Ascending aorta (tissue), 2 donors: ENCODE measurements at regions not wholly inside any gene's neighbourhood (a gene's known extent, or its start where the extent isn't known, plus 50 kb on each side); places are given as distances from the start of the nearest gene placed in this dataset.

ENCODE experiments used
- DNase-seq, 2 donors: peaks; one replicate each; pipeline ENCODE4 v3.0.0-alpha.2; 2019; ENCODE audit warnings: low spot score in 2 of 2
- H3K27ac ChIP-seq, 2 donors: fragments of 200-600 bp; sonication (generic); one replicate each; pipeline ENCODE4 v1.5.1; 2016 to 2017; ENCODE audit warnings: mild to moderate bottlenecking in 1 of 2
- H3K27me3 ChIP-seq: fragments of 200-600 bp; sonication (generic); one replicate; pipeline ENCODE4 v1.5.1; 2017
- H3K36me3 ChIP-seq, 2 donors: fragments of 200-600 bp; sonication (generic); one replicate each; pipeline ENCODE4 v1.5.1; 2016
- H3K4me1 ChIP-seq, 2 donors: fragments of 200-600 bp; sonication (generic); one replicate each; pipeline ENCODE4 v1.5.1; 2016 to 2017; ENCODE audit warnings: mild to moderate bottlenecking in 1 of 2
- H3K4me3 ChIP-seq, 2 donors: fragments of 200-600 bp; sonication (generic); one replicate each; pipeline ENCODE4 v1.5.1; 2016 to 2017; ENCODE audit warnings: mild to moderate bottlenecking in 1 of 2
- H3K9me3 ChIP-seq, 2 donors: fragments of 200-600 bp; sonication (generic); one replicate each; pipeline ENCODE4 v1.5.1; 2016
- intact Hi-C: fragments of 100-400 bp; cut with DNase I; formaldehyde crosslinking; loops from one replicate; pipeline ENCODE4 v1.15.1; 2023
- TF ChIP-seq, protein P1 (sequence below), 3 experiments: fragments of 200-600 bp in 2 of 3; fragments of 450-650 bp in 1 of 3; sonication (generic) in 2 of 3; IDR thresholded peaks; one replicate each; pipeline ENCODE4 v1.5.1; 2016 to 2019; ENCODE audit warnings: antibody characterized with exemption in 3 of 3, mild to moderate bottlenecking in 1 of 3, moderate library complexity in 1 of 3

DNA sequence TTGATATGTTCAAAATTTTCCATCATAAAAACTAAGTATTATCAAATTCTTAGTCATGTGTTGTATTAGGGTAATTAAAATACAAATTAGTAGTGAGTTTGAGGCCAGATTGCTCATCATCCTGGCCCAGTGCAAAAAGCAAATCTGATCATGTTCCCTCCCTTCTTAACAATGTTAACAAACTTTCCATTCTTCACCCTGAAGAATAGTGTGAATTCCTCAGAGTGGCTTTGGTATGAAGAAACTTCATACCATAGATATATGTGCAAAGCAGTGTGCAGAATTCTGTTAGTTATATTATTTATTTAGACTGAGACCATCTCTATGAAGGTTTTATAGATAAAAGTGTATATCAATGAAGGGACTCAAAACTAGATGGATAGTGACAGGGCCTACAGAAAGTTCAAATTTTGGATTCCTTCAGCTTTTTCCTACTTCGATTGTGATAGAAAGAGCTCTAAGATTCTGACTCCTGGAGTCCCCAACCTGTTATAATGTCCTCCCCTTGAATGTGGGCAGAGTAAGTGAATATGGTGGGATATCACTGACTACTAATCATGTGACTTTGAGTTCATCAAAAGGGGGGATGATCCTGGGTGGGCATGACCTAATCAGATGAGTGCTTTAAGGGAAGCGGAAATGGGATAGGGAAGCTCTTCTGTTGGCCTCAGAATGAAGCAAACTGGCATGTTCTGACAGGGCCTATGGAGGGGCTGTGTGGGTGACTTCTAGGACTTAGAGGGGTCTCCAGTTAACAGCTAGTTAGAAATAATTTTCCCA, 271.4 kb downstream of the BTG1 start:
- DNase-seq = no peak
- Histone ChIP-seq H3K4me3 (no peak overlapping the region), H3K36me3 (no peaks in the 10 kb centered on the region), H3K27me3 (no peaks in the 10 kb centered on the region), H3K4me1 (no peaks in the 10 kb centered on the region), H3K9me3 (no peaks in the 10 kb centered on the region), H3K27ac (no peak overlapping the region)
- intact Hi-C loops = no loop called here
- TF ChIP-seq, protein P1, sequence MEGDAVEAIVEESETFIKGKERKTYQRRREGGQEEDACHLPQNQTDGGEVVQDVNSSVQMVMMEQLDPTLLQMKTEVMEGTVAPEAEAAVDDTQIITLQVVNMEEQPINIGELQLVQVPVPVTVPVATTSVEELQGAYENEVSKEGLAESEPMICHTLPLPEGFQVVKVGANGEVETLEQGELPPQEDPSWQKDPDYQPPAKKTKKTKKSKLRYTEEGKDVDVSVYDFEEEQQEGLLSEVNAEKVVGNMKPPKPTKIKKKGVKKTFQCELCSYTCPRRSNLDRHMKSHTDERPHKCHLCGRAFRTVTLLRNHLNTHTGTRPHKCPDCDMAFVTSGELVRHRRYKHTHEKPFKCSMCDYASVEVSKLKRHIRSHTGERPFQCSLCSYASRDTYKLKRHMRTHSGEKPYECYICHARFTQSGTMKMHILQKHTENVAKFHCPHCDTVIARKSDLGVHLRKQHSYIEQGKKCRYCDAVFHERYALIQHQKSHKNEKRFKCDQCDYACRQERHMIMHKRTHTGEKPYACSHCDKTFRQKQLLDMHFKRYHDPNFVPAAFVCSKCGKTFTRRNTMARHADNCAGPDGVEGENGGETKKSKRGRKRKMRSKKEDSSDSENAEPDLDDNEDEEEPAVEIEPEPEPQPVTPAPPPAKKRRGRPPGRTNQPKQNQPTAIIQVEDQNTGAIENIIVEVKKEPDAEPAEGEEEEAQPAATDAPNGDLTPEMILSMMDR (IDR thresholded peaks at IDR 0.05) = no peak

DNA sequence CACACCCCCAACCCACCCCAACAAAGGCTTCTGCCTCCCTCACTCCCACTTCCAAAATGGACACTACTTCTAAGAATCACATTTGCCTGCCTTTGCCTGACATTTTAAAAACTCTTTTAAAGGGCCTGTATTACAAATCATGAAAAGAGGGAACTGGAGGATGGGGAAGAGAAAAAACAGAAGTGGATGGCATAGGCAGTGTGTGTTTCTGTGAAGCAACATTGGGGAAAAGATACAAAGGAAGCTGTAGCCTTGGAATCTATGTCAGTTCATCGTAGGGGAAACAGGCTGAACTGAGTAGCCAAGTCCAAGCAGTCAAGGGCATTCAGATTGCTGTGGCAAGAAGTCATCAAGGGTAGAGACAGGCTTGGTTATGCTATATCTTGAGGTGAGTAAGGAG, 273.9 kb downstream of the BTG1 start:
- Histone ChIP-seq H3K27ac (no peak overlapping the region), H3K36me3 (no peaks in the 10 kb centered on the region), H3K4me3 (no peak overlapping the region), H3K4me1 (no peaks in the 10 kb centered on the region), H3K27me3 (no peaks in the 10 kb centered on the region), H3K9me3 (no peaks in the 10 kb centered on the region)
- DNase-seq = no peak
- intact Hi-C loops = no loop called here
- TF ChIP-seq, protein P1 (IDR thresholded peaks at IDR 0.05) = no peak

DNA sequence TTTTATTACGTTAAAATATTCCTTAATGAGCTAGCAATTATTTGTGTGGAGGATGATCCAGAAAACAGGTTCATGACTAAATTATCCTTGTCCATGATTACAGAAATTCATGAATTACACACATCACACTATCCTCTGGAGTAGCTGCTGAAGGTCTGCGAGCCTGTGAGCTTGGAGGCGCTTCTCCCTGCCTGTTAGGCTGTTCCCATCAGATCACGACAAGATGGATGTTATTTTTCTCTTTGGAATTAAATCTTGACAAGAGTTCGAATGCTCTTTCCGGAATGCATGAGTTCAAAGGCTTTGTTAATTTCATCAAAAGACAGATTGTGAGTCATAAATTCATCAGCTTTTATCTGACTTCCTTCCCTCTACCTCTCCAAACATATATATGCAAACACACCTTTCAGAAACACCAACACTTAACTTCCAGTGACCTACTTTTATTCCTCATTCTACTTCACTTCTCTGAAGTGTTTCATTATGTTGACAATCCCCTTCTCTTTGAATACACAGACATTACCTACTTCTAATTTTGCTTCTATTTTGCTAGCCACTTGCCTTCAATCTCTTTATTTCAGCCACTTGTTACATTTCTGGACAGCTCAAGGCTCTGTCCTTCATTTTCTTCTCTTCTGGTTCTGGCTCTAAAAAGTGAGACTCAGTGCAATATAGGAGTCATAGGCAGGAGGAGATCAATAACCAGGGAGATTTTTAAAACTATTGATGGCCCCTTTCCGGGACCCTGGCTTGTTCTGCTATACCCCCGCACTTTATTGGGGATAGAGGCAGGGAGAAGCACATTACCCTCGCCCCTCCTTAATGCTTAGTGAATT, 274.6 kb downstream of the BTG1 start:
- TF ChIP-seq, protein P1 (IDR thresholded peaks at IDR 0.05) = no peak
- intact Hi-C loops = no loop called here
- H3K27ac ChIP-seq = no peak overlapping the region
- no peaks in the 10 kb centered on the region for H3K36me3 ChIP-seq
- H3K9me3 ChIP-seq = no peaks in the 10 kb centered on the region
- no peak overlapping the region for H3K4me3 ChIP-seq
- no peaks in the 10 kb centered on the region for H3K27me3 ChIP-seq
- no peak for DNase-seq
- no peaks in the 10 kb centered on the region for H3K4me1 ChIP-seq

DNA sequence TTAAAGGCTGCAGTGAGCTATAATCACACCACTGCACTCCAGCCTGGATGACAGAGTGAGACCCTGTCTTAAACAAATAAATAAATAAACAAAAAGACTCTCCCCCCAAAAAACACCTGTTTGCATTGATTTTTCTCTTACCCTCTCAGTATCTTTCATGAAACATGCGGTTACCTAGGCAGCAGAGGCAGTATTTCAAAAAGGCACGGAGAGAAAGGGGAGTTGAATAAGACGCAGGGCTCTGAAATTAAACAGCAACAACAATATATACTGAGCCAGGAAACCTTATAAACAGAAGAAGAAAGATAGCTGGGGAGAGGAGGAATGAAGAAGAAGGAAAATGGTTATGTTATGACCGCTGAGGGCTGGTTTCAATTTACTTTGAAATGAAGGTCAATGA, 277.6 kb downstream of the BTG1 start:
- intact Hi-C loops = no loop called here
- no peaks in the 10 kb centered on the region for H3K4me1 ChIP-seq
- H3K4me3 ChIP-seq = no peak overlapping the region
- H3K36me3 ChIP-seq = no peaks in the 10 kb centered on the region
- no peak overlapping the region for H3K27ac ChIP-seq
- no peaks in the 10 kb centered on the region for H3K9me3 ChIP-seq
- no peaks in the 10 kb centered on the region for H3K27me3 ChIP-seq
- DNase-seq = no peak
- TF ChIP-seq, protein P1 (IDR thresholded peaks at IDR 0.05) = no peak

DNA sequence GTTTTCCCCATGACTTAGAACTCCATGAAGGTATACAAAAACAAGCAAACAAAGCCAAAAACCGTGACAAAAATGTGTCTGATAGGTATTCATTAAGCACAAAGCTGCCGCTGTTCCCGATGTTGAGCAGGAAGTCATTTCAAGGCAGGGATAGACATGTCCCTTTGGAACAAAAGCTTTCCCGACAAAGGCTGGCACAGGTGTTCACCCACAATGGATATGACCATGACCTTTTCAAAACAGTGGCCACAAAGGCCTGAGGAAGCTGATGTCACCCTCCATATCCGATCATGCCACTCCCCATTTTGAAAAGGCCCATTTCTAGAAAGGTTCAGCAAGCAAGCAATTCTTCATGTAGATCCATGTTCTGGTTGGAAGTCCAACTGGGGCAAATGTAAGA, 279.1 kb downstream of the BTG1 start:
- TF ChIP-seq, protein P1 (IDR thresholded peaks at IDR 0.05) = no peak

More for the DNA sequence above, 279.1 kb downstream of the BTG1 start:
- no peak for DNase-seq
- intact Hi-C loops = no loop called here
- Histone ChIP-seq H3K4me3 (no peak overlapping the region), H3K27ac (no peak overlapping the region), H3K9me3 (no peaks in the 10 kb centered on the region), H3K36me3 (no peaks in the 10 kb centered on the region), H3K4me1 (no peaks in the 10 kb centered on the region), H3K27me3 (no peaks in the 10 kb centered on the region)
